ENCODE measurements at regions not wholly inside any gene's neighbourhood (a gene's known extent, or its start where the extent isn't known, plus 50 kb on each side); places are given as distances from the start of the nearest gene placed in this dataset.
"Not testable (repeated sequence)": the region's sequence is repeated elsewhere in the genome, so short reads cannot be mapped to it uniquely, and the experiment has no call there.

DNA sequence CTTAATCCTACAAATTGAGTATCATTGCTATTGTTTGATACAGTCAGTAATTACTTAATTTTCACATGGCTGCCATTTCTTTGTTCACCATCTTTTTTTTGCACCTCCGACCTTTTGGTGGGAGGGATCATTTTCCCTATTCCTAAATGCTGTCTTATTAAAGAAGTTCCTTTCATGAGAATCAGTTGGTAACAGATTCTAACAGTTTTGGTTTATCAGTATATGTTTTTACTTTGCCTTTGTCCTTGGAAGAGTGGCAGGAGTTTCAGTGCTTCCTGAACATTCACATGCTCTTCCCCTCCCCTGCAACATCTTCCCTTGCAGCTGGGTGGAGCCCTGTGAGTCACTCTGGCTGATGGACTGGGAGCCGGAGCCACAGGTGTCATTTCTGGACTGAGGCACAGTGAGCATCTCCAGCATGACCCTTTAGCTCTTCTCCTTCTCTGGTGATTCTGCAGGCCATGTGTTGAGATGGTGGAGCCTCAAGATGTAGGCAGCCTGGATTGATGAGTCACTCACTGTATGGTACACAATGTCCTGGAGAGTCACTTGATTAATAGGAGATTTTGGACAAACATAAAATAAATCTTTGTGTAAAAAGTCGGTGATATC is 217.7 kb downstream of the URB2 start:
- in situ Hi-C loops (cut with HindIII; ENCODE audit: low pct_unique_long_range_greater_than_20kb, low sequenced_read_pairs) = no loop called here

DNA sequence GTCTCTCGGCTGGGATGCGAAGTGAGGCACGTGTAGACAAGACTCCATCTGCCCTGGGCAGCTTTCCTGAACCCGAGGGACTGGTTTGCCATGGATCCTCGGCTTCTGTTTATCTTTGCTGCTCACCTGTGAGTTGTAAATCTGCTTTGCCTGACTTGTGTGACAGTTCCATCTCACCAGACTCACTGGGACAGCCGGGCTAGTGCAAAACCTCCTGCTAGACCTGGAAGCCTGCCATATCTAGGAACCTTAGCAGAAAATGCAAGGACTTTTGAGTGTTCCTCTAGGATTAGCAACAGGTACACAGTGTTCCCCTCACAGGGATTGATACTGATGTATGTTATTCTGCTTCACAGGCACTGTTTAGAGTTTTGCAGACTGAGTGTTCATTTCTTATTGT is 218.6 kb downstream of the URB2 start:
- DNase-seq (ENCODE audit: low read depth) = no peak
- in situ Hi-C loops (cut with HindIII; ENCODE audit: low pct_unique_long_range_greater_than_20kb, low sequenced_read_pairs) = no loop called here

More for the DNA sequence above, 217.7 kb downstream of the URB2 start:
- peak; percentile 29 for DNase-seq (ENCODE audit: low read depth)

DNA sequence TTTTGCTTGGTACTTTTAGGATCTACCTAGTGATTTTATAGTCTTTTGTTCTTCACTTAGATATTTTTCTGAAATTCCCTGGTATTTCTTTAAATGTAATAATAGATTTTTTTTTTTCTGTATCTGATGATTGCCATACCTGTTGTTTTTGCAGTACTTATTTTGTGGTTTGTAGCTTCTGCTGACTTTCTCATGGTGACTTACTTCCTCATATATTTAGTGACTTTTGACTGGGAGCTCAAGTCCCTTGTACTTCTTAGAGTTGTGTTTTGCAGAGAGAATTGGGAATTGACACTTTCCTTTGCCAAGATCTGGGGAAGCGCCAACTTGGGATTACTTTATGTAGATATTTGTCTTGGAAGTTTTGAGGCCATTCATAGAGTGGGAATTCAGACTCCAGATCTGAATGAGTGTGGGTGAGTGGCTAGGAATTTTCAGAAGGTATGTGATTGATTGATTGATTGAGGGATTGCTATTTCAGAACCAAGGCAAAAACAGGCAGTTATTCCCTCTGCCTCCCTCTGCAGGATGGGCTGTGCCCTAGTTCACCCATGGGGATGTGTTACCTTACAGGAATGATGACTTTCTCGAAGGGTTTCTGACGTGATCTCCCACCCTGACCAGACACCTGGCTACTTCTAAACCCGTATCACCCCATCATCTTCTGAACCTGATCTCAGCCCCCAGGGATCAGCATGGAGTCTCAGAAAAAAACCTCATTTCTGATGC is 219.5 kb downstream of the URB2 start:
- in situ Hi-C loops (cut with HindIII; ENCODE audit: low pct_unique_long_range_greater_than_20kb, low sequenced_read_pairs) = no loop called here

DNA sequence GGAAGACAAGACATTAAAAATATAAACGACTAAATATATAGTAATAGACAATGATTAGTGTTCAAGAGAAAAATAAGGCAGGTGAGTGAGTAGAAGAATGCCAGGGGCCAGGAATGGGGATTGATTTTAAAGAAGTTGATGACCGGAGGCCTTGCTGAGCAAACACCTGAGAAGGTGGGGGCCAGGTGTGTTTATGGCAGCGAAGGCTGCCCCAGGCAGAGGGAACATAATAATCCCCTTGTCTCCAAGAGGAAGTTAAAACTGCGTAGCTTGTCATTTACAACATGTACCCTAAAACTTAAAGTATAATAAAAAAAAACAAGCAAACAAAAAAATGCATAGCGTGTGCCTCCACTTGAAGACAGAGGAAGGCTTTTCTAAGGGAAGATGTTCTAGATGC is 220.3 kb downstream of the URB2 start:
- no peak for DNase-seq (ENCODE audit: low read depth)
- in situ Hi-C loops (cut with HindIII; ENCODE audit: low pct_unique_long_range_greater_than_20kb, low sequenced_read_pairs) = no loop called here

More for the DNA sequence above, 219.5 kb downstream of the URB2 start:
- no peak for DNase-seq (ENCODE audit: low read depth)

DNA sequence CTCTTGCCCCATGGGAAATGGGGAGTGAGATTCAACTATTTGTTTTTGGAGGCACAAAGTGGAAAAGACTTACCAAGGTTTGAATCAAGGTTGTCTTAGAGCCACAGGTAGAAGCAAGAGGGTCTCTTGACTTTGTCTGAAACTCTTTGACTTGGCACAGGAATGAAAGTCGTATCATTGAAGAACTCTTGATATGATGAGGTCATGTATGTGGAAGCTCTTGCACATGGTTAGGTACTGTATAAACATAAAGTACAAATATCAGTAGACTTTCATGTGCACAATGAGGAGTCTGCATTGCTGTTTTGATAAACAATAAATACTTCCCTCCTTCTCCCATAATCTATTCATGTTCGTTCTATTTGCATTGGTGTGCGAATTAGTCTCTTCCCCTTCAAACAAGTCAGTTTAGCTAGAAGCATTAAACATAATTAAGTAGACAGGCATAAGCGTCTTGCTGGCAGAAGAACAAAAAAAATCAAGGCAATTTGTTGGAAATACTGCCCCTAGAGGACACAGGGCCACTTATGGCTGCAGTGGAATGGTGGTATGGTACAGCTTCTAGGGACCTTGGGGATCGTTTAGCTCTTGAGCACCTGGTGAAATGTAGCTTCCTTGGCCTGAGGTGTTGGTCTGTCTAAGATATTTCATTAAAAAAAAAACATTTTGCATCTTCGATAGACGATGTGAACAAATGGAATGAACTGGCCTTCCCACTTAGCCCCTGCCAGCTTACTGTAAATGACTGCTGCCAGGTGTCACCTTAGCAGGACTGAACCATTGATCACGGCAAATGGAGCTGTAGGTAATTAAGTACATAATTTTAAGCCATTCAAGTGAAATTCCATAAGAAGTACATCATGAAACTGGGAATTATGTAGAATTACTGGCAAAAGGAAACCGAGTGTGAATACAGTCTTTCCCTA is 218.0 kb upstream of the GALNT2 start:
- in situ Hi-C loops (cut with HindIII; ENCODE audit: low pct_unique_long_range_greater_than_20kb, low sequenced_read_pairs) = no loop called here
- peak; percentile 22 for DNase-seq (ENCODE audit: low read depth)

DNA sequence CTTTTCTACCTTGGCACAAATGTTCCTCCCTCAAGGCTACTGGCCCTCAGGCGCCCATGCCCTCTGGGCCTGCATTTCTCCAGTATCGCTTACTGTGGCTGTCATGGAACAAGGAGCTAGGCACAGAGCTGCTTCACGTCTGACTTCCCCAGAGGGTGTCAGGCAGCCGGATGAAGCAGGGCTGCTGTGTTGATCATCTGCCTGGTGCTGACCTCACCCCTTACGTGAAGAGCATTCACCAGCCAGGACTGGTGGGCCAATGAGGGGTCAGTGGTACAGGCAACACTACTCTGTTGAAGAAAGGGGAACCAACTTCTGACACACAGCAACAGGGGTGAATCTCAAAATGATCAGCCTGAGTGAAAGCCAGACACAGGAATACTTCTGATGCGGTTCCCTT is 215.5 kb upstream of the GALNT2 start:
- no peak for DNase-seq (ENCODE audit: low read depth)
- in situ Hi-C loops (cut with HindIII; ENCODE audit: low pct_unique_long_range_greater_than_20kb, low sequenced_read_pairs) = no loop called here

DNA sequence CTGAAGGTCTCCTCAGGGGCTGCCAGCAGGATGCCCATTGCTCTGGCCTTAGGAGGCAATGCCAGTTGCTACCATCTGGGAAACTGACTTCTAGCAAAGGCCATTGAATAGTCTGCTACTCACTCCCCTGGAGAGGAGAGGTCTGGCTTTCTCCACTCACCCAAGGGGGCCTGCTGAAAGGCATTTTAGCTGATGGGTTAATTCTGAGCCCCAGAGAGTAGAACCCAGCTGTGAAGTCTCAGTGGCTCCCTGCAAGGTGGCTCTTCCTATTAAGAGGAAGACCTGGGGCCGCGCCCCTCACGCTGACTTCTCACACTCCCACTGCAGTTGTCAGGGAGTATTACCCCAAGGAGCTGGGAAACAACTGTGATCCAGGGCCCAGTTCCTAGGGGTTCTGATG is 213.3 kb upstream of the GALNT2 start:
- in situ Hi-C loops (cut with HindIII; ENCODE audit: low pct_unique_long_range_greater_than_20kb, low sequenced_read_pairs) = no loop called here
- no peak for DNase-seq (ENCODE audit: low read depth)

DNA sequence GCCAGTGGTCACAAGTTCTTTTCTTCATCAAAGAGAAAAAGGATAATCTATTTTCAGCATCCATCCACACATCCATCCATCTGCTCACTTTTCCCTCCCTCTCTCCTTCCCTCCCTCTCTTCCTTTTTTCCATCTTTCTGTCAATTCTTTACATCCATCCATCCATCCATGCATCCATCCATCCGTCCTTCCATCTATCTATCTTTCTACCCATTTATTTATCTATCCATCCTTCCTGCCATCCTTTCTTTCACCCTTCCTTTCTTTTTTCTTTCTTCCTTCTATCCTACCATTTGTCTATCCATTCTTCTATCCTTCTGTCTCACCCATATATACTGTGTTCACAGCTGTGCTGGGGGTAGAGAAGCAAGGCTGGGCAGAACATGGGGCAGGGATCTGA is 212.4 kb upstream of the GALNT2 start:
- in situ Hi-C loops (cut with HindIII; ENCODE audit: low pct_unique_long_range_greater_than_20kb, low sequenced_read_pairs) = no loop called here
- no peak for DNase-seq (ENCODE audit: low read depth)

DNA sequence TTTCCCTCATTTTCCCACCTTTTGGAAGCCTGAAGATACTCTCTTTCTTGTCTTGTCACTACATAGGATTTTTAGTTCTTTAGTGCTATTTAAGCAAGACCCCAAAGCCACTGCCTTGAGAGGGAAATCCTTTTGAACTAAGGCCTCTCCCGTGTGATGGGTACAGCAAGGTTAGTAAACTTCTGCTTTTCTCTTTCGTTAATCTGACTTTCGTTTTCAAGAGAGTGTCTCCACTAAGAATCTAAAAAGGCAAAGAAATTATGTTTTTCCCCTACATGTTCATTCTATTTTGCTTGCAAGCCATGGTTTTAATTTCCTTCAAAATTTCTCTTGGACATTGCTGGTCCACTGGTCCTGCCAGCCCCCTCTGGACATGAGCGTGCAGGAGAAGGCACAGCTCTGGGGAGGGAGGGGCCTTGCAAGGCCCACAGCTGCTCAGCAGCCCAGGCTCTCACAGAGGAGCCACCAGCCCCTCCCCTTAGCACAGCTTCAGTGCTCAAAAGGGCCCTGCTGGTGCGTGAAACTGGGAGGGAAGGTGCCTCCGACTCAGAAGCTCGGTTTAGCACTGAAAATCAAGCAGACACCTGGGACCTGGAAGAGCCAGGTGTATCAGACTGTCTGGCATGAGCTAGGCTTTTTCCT is 210.9 kb upstream of the GALNT2 start:
- no peak for DNase-seq (ENCODE audit: low read depth)
- in situ Hi-C loops (cut with HindIII; ENCODE audit: low pct_unique_long_range_greater_than_20kb, low sequenced_read_pairs) = no loop called here

DNA sequence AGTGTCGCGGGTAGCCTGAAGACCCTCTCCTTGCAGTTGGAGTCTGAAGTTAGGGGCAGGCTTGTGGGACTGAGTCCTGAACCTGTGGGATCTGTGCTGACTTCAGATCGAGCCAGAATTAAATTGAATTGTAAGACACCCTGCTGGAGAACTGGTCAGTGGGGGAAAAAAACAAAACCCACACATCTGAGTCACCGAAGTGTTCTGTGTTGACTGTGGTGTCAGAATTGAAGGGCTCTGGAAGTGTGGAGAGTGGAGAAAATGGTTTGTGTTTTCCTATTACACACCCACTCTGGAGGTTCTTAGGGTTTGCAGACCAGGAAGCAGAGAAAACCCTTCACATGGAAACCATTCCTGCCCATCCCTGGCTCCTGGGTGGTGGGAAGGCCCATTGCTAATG is 209.5 kb upstream of the GALNT2 start:
- DNase-seq (ENCODE audit: low read depth) = no peak
- in situ Hi-C loops (cut with HindIII; ENCODE audit: low pct_unique_long_range_greater_than_20kb, low sequenced_read_pairs) = no loop called here

DNA sequence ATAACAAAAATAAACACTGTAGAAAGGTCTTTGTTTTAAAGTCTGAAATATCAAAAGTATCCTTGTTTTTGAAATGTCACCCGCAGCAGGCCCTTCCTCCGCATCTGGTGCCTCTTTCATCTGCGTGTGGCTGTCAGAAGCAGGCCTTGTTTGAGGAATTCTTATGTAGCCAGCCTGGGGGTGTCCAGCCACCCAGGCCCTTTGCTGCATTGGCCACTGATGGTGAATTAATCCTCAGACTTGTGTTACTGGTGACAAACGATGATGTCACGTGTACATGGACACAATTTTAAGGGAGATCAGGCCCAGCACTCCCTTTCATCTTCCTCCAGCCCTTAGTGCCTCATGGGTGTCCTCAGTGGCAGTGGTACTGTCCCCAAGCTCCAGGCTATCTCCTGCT is 208.0 kb upstream of the GALNT2 start:
- in situ Hi-C loops (cut with HindIII; ENCODE audit: low pct_unique_long_range_greater_than_20kb, low sequenced_read_pairs) = no loop called here
- DNase-seq (ENCODE audit: low read depth) = no peak

DNA sequence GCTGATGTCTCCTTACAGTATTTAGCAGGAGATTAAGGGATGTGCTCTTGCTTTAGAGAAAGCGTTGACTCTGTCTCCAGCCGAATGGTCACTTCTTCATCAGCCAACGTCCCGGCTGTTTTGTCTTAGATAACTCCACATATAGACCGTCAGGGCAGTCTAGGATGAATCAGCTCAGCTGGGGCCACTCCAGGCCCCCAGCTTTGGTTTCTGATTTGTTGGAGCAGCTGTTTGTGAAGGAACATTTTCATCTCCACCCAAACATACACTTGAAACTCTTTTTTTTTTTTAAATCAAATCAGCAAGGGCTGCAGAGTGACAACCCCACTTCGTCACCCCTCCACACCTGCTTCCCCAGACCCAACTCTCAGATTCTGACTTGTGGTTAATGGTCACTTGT is 206.1 kb upstream of the GALNT2 start:
- in situ Hi-C loops (cut with HindIII; ENCODE audit: low pct_unique_long_range_greater_than_20kb, low sequenced_read_pairs) = no loop called here
- DNase-seq (ENCODE audit: low read depth) = no peak

DNA sequence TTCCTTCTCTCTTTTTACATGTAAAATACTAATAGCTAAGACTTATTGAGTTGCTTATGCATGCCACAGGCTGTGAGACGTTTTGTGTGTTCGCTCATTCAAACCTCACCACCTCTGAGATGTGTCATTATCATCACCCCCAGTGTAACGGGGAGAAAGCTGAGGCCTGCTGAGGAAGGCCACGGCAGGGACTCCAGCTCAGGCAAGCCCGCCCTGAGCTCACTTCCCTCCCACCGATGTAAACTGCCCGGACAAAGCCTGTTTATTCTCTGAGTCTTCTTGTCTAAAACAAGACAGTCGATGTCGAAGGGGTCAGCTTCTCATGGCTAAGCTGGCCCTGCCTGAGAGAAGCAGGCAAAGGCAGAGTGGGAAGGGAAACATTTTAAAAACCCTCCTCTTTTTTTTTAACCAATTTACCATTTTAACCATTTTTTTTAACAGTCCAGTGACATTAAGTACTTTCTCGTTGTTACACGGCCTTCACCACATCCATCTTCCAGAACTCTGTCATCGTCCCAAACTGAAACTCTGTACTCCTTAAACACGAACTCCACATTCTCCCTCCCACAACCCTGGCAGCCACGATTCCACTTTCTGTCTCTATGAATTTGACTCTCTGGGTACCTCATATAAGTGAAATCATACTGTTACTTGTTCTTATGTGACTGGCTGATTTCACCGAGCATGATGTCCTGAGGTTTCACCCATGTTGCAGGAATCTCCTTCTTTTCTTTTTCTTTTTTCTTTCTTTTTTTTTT is 204.8 kb upstream of the GALNT2 start:
- in situ Hi-C loops (cut with HindIII; ENCODE audit: low pct_unique_long_range_greater_than_20kb, low sequenced_read_pairs) = no loop called here

DNA sequence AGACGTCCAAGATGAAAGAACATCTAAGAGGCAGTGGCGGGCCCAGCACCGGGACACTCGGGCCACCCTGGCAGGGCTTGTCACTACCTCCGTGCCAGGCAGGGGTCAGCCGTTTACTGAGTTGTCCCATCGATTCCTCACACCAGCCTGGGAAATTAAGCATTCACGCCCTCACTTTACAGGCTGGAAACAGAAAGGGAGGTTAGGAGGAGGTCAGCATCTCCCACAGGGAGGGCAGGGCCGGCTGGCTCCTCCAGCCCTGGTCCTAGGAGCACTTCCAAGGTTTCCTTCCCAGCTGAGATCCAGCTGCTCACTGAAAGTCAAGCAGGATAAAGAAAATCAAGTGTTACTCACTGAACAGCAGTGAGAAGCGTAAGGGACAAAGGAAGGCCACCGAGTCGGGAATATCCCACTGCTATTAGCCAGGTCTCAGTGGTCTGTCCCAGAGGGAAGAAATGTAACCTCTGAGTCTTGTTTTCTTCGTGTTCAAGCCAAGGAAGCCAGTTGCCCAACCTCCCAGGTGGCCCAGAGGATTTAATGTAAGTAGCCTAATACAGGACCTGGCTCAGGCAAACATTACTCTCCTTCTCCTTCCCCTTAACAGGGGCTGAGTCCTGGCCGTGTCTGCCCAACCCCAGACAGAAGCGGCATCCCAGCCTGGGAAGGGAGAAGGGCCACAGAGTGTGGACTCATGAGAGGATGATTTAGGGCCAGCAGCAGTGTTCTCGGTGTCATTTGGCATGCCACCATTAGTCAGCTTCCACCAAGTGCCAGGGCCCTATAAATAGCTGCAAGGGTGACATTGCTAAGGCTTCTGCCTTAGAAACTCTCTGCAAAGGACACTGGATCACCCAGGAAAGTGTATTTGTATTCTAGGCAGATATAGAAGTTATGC is 203.1 kb upstream of the GALNT2 start:
- DNase-seq (ENCODE audit: low read depth) = no peak
- in situ Hi-C loops (cut with HindIII; ENCODE audit: low pct_unique_long_range_greater_than_20kb, low sequenced_read_pairs) = no loop called here

More for the DNA sequence above, 204.8 kb upstream of the GALNT2 start:
- no peak for DNase-seq (ENCODE audit: low read depth)

DNA sequence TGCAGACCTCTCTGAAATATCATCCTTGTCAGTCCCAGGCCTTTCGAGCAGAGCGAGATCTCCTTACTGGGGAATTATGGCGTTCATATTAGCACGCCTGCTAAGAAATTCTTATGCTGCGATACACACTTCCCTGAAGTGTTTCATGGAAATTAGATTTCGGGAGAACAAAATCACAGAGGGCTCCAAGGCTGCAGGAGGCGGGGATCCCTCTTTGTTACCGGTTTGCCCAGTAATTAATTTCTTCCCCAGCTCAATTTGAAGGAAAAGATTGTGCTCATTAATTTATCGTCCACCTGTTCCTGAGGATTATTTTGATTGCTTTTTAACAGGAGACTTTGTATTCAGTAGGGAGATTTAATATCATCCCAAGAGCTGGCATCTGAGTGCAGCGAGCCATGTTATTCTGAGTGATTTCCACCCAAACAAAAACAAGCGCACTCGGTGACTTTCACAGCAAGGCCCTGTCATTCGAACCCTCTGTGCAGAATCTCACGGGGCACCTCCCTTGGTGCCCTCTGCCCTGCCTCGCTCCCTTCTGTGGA is 202.3 kb upstream of the GALNT2 start:
- in situ Hi-C loops (cut with HindIII; ENCODE audit: low pct_unique_long_range_greater_than_20kb, low sequenced_read_pairs) = no loop called here
- no peak for DNase-seq (ENCODE audit: low read depth)

DNA sequence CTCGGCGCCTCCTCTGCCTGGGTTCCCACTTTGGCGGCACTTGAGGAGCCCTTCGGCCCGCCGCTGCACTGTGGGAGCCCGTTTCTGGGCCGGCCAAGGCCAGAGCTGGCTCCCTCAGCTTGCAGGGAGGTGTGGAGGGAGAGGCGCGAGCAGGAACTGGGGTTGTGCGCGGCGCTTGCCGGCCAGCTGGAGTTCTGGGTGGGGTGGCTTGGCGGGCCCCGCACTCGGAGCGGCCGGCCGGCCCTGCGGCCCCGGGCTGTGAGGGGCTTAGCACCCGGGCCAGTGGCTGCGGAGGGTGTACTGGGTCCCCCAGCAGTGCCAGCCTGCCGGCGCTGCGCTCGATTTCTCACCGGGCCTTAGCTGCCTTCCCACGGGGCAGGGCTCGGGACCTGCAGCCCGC is 201.7 kb upstream of the GALNT2 start:
- in situ Hi-C loops (cut with HindIII; ENCODE audit: low pct_unique_long_range_greater_than_20kb, low sequenced_read_pairs); DNase-seq (ENCODE audit: low read depth): not testable (repeated sequence)

DNA sequence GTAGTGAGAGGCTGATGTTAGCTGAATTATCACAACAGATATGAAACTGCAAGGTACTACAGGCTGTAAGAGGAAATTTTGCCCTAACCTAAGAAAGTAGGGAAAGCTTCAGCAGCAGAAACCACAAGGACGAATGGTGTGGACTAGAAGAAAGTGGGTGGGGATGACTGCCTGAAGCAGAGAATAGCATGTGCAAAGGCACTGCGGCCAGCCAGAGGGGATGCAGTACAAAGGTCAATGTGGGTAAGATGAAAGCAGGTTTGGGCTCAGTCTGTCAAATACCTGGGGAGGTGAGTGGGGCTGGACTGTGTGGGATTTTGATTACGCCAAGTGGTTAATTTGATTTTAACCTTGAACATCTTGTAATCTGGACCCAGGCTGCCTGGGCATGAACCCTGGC is 199.3 kb upstream of the GALNT2 start:
- in situ Hi-C loops (cut with HindIII; ENCODE audit: low pct_unique_long_range_greater_than_20kb, low sequenced_read_pairs) = no loop called here
- no peak for DNase-seq (ENCODE audit: low read depth)
